Hematopoietic multipotent progenitor cell treated with erythropoietin and hydrocortisone succinate and interleukin-3 and kit ligand, for 15 days (in vitro differentiated cells): ENCODE measurements at regions not wholly inside any gene's neighbourhood (a gene's known extent, or its start where the extent isn't known, plus 50 kb on each side); places are given as distances from the start of the nearest gene placed in this dataset.

Experiments used
- DNase-seq: peaks from one replicate; pipeline ENCODE4 v3.0.0-alpha.2; 2015; ENCODE audit warnings: low spot score

DNA sequence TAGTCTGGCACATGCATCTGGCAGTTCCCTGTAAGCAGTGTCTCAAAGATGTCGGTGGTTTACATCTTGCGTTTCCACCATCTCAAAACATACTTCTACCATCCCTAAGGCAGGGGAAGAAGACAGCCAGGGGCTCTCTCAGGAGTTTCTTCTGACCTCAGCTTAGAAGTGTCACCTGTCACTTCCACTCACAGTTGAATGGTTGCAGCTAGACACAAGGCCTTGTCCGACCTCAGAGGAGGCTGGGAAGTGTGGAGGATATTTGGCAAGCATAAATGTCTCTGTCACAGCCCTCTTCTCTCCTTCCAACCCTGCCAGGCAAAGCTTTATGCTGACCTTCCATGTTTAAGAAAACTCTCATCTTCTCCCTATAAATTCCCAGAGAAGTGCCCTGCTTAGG is 193.3 kb downstream of the HERPUD2 start:
- DNase-seq = no peak

DNA sequence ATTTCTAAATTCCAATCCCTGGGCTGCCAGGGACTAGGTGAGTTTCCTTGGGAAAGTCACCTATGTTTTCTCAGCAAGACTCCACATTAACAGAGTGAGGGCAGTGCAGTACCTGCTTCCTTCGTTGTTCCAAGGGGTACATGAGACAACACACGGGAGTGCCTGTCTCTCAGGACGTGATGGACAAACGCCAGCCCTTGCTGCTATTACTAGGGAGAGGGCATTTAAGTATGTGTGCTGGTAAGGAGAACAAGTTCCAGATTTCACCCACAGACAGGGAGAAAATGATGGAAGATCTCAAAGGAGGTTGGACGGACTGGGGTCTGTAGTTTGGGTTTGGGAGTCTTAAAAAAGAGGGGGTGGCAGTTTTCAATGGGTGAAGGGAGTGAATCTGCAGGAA is 195.7 kb downstream of the HERPUD2 start:
- no peak for DNase-seq

DNA sequence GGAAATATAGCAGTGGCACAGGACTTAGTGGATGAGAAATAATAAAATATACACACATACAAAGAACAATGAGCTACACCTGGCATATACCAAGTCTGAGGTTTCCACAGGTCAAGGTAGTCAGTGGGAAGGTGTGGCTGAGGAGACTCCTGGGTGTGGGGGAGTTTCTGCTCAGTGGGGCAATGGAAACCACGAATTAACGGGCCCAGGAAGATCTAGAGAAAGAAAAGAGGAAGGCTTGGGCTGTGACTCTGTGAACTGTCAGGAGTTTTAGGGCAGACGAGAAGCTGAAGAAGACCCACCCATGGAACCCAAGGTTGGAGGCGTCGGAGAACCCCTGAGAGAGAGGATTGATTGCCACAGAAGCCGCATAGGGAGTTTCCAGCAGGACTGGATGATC is 196.5 kb downstream of the HERPUD2 start:
- DNase-seq = no peak

DNA sequence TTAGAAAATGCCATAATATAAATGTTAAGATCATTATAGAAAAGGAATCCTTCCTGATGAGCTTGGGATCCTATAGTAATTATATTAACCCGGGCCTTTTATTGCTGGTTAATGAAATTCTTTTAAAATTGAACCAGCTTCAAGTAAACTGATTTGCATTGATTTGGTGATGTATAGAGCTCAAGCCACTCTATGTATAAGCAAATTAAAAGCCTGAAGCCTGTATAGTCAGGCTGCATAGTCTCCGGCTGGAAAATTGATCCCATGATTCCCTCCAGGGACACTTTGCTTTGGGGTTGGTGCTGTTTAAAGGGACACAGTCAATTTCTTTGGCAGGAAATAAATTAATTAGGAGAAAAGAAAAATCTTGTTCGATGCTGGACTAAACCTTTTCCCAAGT is 199.1 kb downstream of the HERPUD2 start:
- DNase-seq = no peak

DNA sequence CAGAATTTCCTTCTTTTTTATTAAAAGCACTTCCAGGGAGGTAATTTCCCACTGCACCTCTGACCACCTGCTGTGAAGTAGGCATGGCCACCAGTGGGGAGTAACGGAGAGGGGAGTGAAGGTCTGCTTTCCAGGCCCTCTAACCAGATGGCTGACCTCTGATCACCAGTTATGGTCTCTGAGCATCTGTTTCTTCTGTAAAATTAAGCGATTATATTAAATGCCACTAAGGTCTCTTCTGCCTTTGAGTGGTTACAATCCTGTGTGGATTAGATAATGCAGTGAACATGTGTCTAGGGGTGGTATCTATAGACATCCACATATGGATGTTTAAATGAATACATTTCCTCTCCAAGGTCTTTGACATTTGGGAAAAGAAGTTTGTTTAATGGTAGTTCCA is 199.6 kb downstream of the HERPUD2 start:
- no peak for DNase-seq

DNA sequence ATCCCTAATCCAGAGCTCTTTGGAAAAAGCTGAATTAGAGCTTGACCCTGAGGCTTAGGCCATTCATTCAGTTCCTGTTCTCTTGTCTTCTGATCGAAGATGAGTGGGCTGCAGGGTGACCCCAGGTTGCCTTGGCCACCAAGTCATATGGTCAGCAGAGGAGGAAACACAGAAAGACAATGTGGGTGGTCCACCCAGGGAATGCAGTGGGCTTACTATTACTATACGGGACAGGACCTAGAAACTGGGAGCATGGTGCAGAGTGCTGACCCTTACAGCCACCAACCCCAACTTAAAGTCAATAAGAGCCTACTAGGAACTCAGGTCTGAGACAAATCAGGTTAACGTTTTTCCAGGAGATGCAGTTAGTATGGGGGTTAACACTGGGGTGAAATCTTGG is 200.5 kb downstream of the HERPUD2 start:
- no peak for DNase-seq

DNA sequence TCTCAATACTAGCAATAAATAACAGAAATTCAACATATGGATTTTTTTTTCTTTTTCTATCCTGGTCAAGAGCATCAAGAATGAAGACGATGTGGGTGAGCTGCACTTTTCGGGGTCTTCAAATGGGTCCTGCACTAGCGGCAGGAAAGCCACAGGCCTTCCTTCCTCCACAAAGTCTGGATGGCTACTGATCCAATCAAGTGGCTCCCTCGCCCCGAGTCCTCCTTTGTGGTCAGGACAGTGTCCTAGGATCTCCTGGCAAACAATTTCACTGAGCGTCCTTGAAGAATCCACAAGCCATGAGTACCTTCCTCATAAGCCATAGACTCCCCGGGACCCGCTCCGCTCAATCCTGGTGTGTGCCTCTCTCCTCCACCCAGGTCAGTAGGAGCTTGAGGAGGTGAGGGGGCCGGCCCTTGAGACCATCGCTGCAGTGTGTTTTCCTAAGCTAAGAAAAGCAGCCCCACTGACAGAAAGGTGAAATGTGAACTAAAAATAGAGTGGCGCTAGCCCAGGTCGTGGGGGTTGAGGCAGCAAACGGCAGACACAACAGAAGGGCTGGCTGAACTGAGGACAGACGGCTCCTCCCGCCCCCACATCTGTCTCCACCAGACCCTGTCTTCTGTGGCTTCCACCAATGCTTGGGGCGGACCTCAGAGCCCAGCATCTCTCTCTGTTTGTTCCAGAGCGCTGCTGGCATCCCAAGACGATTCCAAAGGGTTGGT is 202.3 kb downstream of the HERPUD2 start:
- DNase-seq = no peak

DNA sequence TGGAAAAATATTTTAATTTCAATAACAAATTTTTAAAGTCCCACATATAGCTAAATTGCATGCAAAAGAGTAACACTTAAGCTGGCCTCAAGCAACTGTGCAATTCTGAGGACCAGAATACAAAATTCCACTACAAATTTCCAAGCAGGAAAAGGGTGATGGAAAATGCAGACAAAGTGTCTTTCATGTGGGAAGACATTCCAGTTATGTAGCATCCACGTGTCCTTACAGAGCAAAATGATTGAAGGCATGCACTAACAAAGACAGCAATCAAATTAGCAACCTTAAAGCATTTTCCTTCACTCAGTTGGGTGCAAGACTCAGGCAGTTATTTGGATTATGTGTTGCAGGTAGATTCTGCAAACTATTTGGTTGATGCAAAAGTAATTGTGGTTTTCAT is 203.7 kb downstream of the HERPUD2 start:
- DNase-seq = no peak

DNA sequence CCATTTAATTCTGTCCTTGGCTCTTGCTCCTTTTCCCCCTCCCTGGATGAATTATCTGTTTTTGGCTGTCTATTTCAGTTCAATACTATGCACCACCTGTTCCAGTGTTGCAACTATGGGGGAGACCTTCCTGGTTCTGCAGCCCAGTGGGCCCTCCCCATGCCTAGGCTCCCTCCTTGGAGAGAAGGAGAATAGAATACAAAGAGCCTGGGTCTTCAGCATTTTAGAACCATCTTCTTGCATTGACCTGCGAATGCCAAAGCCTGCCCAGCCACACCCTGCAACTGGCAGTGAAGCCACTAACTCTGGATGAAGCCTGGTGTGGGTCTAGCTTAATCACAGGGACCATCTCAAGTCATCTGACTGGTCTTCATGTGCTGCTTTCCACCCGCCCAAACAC is 207.1 kb downstream of the HERPUD2 start:
- no peak for DNase-seq

DNA sequence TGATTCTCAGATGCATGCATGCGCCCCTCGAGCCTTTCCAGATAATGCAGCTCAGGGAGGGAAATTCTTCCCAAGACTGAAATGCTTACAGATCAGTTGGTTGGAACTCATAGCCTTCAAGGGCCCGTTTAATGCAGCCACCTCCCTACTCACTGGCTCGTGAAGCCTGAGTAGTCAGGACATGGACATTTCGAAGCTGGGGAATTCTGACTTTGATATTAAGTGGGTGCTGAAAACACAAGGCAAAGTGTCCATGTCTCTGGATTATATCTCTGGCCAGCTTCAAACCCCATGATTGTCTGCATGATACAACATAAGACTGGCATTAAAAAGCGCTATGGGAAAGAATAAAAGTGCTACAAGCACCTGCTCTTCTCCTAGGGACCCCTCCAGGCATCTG is 207.5 kb downstream of the HERPUD2 start:
- no peak for DNase-seq

DNA sequence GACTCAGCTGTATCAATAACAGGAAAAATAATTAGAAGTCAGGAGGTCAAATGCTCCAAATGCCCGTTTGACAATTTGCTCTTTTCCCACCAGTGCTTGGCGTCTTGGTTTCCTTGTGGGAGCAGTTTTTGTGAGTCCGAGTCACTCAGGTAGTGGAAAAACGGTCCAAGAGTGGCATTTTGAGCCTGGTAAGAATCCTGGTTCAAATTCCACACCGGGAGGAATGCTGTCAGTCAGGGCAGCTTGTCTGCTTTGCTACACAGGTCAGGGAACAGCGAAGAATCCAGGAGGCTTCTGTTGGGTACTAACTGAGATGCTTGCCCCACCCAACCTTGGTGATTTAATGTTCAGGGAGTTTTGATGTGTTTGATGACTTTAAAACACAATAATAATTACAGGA is 209.5 kb downstream of the HERPUD2 start:
- no peak for DNase-seq

DNA sequence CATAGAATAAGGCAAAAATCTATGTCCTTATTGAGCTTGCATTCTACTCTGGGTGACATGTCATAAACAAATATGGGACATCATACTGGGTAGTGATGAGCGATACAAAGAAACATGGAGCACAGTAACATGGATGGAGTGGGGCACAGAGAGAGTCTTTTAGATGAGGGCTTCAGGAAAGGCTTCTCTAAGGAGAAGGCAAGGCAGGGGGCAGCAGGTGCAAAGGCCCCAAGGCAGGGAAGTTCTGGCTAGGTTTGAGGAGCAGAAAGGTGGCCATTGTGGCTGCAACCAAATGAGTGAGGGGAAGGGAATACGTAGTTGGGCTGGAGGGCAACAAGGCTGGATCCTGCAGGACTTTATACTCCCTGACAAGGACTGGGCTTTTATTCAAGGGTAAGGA is 211.4 kb downstream of the HERPUD2 start:
- no peak for DNase-seq

DNA sequence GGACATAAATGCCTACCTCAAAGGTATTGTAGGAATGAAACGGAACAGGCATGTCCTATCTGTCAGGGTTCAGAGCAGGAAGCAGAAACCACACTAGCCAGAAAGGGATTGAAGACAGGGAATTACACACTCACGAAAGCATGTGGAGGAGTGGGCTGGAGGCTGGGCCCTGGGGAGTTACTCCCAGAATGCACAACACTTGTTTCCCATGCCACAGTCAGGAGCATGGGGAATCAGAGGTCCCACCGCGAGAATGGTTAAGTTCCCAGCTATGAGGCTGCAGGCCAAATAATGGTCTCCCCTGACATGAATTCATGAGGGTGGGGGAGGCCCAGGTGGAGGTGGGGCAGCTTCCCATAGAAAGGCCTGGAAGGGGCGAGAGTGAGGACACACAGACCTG is 212.7 kb downstream of the HERPUD2 start:
- DNase-seq = no peak

DNA sequence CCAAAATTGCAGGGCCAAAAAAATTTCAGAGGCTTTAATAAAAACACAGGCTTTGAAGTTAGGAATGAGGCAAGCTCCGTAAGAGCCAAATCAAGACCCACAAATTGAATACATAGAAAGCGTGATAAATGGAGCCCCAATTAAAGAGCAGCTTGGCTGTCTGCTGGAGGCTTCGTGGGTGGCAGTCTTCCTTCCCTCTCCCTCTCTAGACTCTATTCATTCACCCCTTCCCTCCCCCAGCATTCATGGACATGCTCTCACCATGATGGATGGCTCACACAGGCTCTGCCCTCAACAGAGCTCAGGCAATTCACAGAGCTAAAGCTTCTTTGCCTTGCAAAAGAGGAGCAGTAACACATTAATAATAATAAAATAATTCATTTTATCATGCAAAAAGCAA is 214.1 kb downstream of the HERPUD2 start:
- DNase-seq = no peak

DNA sequence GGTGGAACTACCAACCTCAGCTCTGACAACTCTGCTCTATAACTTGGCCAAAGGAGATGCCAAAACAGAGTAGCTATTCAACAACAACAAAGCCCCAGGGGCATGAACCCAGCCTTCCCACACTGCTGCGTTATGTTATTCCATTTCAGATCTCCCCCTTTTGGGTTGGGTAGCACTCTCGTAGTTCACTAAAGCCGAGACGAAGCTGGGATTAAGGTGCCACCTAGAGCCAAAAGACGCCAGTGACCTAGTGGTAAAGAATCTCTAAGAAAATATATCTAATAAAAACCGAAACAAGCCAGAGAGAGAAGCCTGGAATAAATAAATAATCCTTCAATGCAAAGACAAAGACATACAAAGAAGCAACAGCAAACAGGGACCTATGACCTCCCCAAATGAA is 217.3 kb downstream of the HERPUD2 start:
- no peak for DNase-seq

DNA sequence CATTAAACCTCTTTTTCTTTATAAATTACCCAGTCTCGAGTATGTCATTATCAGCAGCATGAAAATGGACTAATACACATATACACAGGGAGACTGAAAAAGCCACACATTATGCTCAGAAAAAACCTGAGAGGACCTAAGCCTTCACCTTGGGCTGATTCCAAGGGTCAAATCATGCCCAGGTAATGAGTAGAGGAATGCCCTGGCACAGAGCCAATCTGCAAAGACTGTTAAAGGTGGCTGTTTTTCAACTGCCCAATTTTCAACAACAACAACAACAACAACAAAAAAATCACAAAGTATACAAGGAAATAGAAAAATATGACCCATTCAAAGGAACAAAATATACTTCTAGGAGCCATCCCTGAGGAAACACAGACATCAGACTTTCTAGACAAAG is 220.2 kb upstream of the TBX20 start:
- DNase-seq = no peak

DNA sequence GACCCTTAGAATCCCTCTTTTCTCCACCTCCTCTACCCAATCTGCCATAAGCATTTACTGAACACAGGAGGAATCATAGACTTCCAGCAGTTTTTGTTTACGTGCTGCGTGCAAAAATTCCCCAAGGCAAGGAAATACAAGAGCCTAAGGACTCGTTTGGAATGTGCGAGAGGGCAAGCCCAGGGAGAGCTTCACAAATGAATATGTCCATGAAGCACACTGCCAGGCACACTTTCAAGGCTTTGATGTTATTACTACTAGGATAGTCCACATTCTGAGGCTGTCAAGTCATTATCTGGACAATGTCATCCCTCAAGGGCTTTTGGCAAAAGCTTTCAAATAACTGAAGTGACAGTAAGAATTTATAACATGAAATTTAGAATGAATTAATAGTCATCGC is 214.7 kb upstream of the TBX20 start:
- DNase-seq = no peak

DNA sequence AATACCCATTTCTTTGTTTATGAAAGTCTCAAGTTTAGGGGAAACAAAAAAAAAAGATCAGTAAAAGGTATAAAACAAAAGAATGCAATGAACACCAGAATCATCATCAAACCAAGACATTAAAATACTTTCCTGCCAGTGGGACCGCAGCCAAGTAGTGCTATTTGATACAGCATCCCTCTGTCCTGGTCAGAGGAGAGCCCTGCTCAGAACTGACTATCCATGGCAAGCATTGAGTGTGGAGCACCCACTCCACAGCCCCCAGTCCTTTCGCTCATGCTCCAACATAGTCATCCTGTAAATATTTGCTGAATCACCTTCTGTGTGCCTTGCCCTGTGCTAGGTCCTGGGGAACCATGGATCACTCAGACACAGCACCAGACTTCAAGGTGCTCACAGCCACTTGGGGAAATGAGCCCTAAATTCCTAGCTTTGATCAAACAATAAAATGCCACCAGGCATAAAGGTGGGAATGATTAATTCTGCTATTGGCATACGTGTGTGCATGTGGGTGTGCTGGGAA is 213.6 kb upstream of the TBX20 start:
- DNase-seq = no peak

DNA sequence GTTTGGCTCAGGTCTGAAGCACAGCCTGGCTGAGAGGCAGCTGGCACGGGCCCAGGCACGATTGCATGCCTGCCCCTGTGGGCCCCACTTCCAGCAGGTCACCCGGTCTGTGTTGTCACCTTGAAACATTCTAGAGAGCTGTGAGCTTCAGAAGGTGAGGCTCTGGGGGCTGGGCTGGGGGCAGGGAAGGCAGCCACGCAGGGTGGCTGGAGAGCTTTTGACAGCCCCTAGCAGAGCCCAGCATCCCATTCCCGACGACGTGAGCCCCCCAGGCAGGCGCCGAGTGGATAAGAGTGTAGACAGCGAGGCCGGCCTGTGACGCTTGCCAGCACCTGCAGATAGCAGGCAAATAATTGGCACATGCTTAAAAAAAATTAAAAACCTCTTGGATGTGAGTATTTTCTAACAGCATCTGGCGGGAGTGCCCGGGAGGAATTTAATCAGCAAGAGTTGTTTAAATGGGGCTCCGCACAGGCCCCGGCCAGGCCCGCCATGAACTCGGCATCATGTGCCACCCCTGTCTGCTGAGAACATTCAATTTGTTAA is 212.0 kb upstream of the TBX20 start:
- no peak for DNase-seq

DNA sequence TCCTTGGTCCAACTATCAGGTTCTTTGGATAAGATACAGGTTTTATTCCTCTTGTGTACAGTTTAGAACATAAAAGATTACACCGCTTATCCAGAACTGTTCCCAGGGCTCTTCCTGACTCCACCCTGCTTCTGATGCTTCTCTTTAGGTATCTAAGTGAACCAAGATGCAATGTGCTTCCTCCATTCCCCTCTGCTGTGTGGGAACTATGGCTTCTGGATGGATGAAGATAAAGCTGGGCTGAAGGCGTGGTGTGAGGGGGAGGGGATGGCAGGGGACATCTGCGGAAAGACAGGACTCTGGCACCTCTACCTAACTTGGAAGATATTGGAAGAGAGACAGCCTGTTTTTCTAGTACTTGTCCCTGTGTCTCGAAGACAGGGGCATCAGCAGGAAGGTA is 209.9 kb upstream of the TBX20 start:
- no peak for DNase-seq

DNA sequence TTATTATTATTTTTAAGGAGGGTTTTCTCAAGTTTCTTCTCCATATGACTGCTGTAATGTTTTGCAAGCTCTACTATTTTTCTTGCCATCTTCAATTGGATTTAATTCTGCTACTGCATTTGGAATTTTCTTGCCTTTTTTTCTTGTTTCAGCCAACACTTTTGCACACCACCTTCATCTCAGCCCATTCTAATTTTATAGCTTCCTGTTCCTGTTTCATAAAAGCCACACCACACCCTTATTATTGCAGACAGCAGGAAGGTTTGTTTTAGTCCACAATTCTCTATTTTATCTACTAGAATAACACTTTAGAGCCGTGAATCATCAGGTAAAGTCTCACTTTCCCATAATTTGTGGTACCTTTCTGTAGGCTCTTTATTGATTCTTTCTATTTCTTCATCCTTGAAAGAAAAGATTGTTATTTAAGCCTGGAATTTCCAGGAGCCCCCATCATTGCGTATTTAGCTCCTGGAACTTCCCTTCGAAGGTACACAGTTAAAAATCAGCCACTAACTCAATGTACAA is 209.3 kb upstream of the TBX20 start:
- no peak for DNase-seq

DNA sequence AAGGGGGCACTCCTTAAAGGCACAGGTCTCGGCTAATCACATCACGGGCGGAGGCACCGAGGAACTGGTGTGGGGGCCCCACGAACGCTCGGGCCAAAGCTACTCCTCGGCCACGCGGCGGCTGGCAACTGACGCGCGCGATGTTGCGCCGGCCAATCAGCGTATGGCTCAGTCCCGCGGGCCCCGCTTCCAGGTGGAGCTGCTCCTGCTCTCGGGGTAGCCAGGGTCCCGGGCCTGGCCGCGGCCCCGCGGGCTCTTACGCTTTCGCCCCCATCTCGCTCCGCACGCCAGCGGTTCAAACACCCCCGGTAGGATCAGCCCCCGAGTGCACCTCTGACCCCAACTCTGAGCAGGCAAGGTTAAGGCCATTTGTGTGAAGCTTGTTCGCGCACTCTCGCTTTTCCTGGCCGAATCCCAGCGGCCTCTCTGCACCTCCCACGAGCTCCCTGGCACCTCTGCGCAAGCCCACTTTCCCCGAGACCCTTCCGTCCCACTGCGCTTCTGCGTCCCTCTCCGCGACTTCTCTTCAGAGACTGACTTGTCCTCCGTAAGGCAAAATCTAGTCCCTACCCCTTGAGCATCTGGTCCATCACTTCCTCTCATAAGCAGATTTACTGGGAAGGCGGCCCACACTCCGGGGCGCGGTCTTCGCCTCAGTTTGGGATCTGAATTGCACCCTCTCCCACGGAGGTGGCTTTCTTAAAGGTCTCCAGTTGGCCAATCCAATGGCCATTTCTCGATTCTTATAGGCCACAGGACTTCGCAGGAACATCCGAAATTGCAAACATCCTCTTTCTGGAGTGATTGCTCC is 200.9 kb upstream of the TBX20 start:
- no peak for DNase-seq
